ENCODE measurements at regions not wholly inside any gene's neighbourhood (a gene's known extent, or its start where the extent isn't known, plus 50 kb on each side); places are given as distances from the start of the nearest gene placed in this dataset.

DNA sequence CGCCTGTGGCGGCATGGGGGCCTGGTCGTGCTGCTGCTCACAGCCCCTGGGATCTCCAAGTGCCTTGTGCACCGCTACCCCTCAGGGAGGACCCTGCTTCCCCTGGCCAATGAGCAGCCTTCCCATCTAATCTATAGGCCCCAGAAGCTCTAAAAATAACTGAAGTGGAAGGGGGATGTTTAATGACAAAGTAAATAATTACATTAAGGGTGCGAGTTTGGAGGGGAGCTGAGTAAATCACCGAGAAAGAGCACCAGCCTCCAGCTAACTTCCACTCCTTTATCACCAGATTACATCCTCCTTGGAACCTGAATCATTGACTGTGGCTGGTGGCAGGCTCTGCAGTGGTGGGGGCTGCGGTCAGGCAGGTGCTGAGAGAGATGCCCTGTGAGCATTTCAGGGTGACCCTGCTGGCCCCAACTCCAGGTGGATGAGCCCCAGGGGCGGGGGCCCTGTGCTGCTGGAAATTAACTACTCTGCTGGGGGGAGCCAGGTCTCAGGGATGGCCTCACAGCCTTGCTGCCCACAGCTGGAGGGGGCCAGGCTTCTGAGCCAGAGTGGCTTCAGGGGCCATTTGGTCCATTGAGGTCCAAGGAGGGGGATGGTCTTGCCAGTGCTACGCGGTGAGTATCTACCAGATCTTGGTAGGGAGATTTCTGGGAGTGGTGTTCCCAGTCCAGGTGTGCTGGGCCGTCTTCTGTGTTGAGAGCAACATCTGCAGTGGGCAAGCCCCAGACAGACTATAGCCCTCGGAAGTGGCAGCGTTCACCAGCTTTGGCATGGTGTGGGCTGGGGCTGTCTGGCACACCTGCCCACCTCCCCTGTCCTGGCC, 74.2 kb downstream of the GLI2 start:
- no peak for DNase-seq
- no peaks in the 10 kb centered on the region for H3K4me1 ChIP-seq (replicated peaks in 1 of 2)
- H3K36me3 ChIP-seq (replicated peaks in 1 of 2) = no peaks in the 10 kb centered on the region
- 72 to 80% (median 74%) methylated on average over 10 to 13 of the region's 13 CpGs for WGBS, 4 donors
- no peaks in the 10 kb centered on the region for H3K9me3 ChIP-seq (replicated peaks in 1 of 3)
- no peak overlapping the region for H3K4me3 ChIP-seq
- H3K27me3 ChIP-seq = no peaks in the 10 kb centered on the region
- TF ChIP-seq CTCF (IDR thresholded peaks at IDR 0.05) (no peak), POLR2A (IDR thresholded peaks at IDR 0.05) (no peak)
- no peak overlapping the region for H3K27ac ChIP-seq
- intact Hi-C loops (cut with DNase I) = no loop called here

DNA sequence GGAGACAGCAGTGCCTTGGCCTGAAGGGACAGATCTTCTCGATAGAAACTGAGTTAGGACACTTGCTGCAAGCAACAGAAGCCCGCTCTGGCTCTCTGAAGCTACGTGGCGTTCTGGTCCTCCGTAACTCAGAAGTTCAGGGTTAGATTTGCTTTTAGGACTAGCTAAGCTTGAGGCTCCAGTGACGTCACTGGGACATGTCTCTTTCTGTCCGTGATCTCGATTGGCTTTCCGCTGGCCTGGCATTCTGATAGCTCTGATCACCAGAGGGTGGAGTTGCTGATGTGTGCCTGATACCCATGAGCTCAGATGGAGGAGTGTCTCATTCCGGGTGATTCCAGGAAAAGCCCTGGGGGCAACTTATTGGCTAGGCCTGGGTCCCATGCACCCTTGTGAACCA, 75.0 kb downstream of the GLI2 start:
- H3K4me3 ChIP-seq = no peak overlapping the region
- TF ChIP-seq POLR2A (IDR thresholded peaks at IDR 0.05) = no peak
- no peak for TF ChIP-seq CTCF (IDR thresholded peaks at IDR 0.05)
- intact Hi-C loops (cut with DNase I) = no loop called here
- H3K9me3 ChIP-seq (replicated peaks in 1 of 3) = no peaks in the 10 kb centered on the region
- H3K27ac ChIP-seq = no peak overlapping the region
- no peaks in the 10 kb centered on the region for H3K36me3 ChIP-seq (replicated peaks in 1 of 2)
- 86 to 96% (median 94%) methylated on average over 8 to 10 of the region's 10 CpGs for WGBS, 4 donors
- H3K27me3 ChIP-seq = no peaks in the 10 kb centered on the region
- no peak for DNase-seq
- H3K4me1 ChIP-seq (replicated peaks in 1 of 2) = no peaks in the 10 kb centered on the region

- Histone ChIP-seq H3K4me1 (replicated peaks in 1 of 2) (peaks cover 0 to under 1% of the 10 kb centered on the region in 2 donors), H3K27me3 (no peaks in the 10 kb centered on the region), H3K36me3 (replicated peaks in 1 of 2) (no peaks in the 10 kb centered on the region), H3K27ac (no peak overlapping the region), H3K4me3 (no peak overlapping the region), H3K9me3 (replicated peaks in 1 of 3) (no peaks in the 10 kb centered on the region)
- intact Hi-C loops (cut with DNase I) = no loop called here
- 94 to 96% (median 95%) methylated on average over 8 to 9 of the region's 9 CpGs for WGBS, 4 donors
- TF ChIP-seq POLR2A (IDR thresholded peaks at IDR 0.05) (no peak), CTCF (IDR thresholded peaks at IDR 0.05) (no peak)
- no peak for DNase-seq
These were observed 77.2 kb downstream of the GLI2 start for GRCh38 chr2:120812866-120813265.

DNA sequence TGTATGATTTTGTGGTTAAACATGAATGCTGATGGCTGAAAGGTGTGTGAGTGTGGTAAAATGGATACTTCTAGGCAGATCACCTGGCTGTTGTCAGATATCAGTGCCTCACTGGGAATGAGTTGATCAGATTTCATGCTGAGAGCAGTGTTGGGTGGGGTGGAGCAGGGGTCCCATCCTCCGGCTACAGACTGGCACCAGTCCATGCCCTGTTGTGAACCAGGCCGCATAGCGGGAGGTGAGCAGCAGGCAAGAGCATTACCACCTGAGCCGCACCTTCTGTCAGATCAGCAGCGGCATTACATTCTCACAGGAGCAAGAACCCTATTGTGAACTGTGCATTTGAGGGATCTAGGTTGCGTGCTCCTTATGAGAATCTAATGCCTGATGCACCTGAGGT, 78.7 kb downstream of the GLI2 start:
- intact Hi-C loops (cut with DNase I) = no loop called here
- H3K36me3 ChIP-seq (replicated peaks in 1 of 2) = no peaks in the 10 kb centered on the region
- H3K9me3 ChIP-seq (replicated peaks in 1 of 3) = no peaks in the 10 kb centered on the region
- H3K27ac ChIP-seq = no peak overlapping the region
- TF ChIP-seq POLR2A (IDR thresholded peaks at IDR 0.05) (no peak), CTCF (IDR thresholded peaks at IDR 0.05) (no peak)
- peaks cover 0 to 11% of the 10 kb centered on the region in 2 donors for H3K4me1 ChIP-seq (replicated peaks in 1 of 2)
- H3K27me3 ChIP-seq = no peaks in the 10 kb centered on the region
- WGBS, 4 donors = 95 to 98% (median 97%) methylated on average over 5 to 6 of the region's 6 CpGs; no CpG with 5 or more reads in 1 of the 4 donors
- DNase-seq = no peak
- no peak overlapping the region for H3K4me3 ChIP-seq
